ENCODE measurements at regions not wholly inside any gene's neighbourhood (a gene's known extent, or its start where the extent isn't known, plus 50 kb on each side); places are given as distances from the start of the nearest gene placed in this dataset.

- Histone ChIP-seq H3K23ac (ENCODE audit: insufficient read length) (no peak overlapping the region), H3K9me3 (ENCODE audit: insufficient read depth in 2 of 2, low read depth in 1 of 2, low read length in 1 of 2) (no peaks in the 10 kb centered on the region), H3K36me3 (ENCODE audit: control insufficient read depth in 2 of 4, insufficient read depth in 4 of 4, low read length in 3 of 4) (no peaks in the 10 kb centered on the region), H2BK20ac (ENCODE audit: low read length) (no peak overlapping the region), H3K27me3 (replicated peaks in 1 of 4; ENCODE audit: control insufficient read depth in 3 of 4, extremely low read depth in 1 of 4, insufficient read depth in 3 of 4, low read length in 3 of 4) (no peaks in the 10 kb centered on the region; a peak in 2 of 7 replicates), H2BK12ac (ENCODE audit: low read depth, low read length) (no peak overlapping the region), H3K4me1 (replicated peaks in 1 of 4; ENCODE audit: control insufficient read depth in 3 of 4, insufficient read depth in 4 of 4, low read length in 3 of 4) (no peaks in the 10 kb centered on the region), H3K9ac (replicated peaks in 1 of 4; ENCODE audit: extremely low read depth in 1 of 4, low read depth in 3 of 4, low read length in 3 of 4) (no peak overlapping the region), H4K20me1 (replicated peaks in 1 of 2; ENCODE audit: control insufficient read depth in 1 of 2, insufficient read depth in 2 of 2, low read length in 2 of 2) (no peaks in the 10 kb centered on the region), H3K4ac (replicated peaks; ENCODE audit: insufficient read length, low read depth, low read length) (no peak overlapping the region), H3K23me2 (ENCODE audit: low read depth, low read length) (no peaks in the 10 kb centered on the region), H3K27ac (ENCODE audit: low read depth, low read length) (no peak overlapping the region), H2BK5ac (ENCODE audit: low read depth, low read length) (no peak overlapping the region), H3K79me2 (ENCODE audit: control insufficient read depth in 1 of 2, insufficient read depth in 2 of 2, low read length in 2 of 2) (no peaks in the 10 kb centered on the region), H3K4me3 (ENCODE audit: extremely low read depth in 1 of 4, insufficient read depth in 2 of 4, low read depth in 3 of 4, low read length in 4 of 4) (no peak overlapping the region), H3K18ac (ENCODE audit: extremely low read depth, low read length) (no peak overlapping the region), H4K8ac (ENCODE audit: extremely low read depth, insufficient read depth, low read length) (no peak overlapping the region; the same call in 1 of the 2 replicates), H2BK120ac (replicated peaks; ENCODE audit: low read depth, low read length) (no peak overlapping the region), H2AFZ (ENCODE audit: low read length) (no peak overlapping the region), H3K14ac (ENCODE audit: insufficient read length) (no peak overlapping the region), H3K56ac (replicated peaks; ENCODE audit: insufficient read length, low read depth, low read length) (no peak overlapping the region), H3K4me2 (ENCODE audit: insufficient read depth in 1 of 2, low read depth in 2 of 2, low read length in 2 of 2) (no peak overlapping the region), H2BK15ac (ENCODE audit: low read length) (no peak overlapping the region), H4K91ac (replicated peaks; ENCODE audit: insufficient read length, low read length) (no peak overlapping the region), H4K5ac (ENCODE audit: insufficient read length, low read depth, low read length) (no peak overlapping the region), H3K79me1 (ENCODE audit: low read depth, low read length) (no peaks in the 10 kb centered on the region), H2AK5ac (ENCODE audit: low read depth, low read length) (no peak overlapping the region)
- POLR2A ChIA-PET (ENCODE audit: partially characterized antibody): no interaction called here
- no peak for TF ChIP-seq FOSL1 (IDR thresholded peaks at IDR 0.05; ENCODE audit: insufficient read depth, low read depth, low read length)
- no peak for TF ChIP-seq POLR2AphosphoS5 (IDR thresholded peaks at IDR 0.05; ENCODE audit: low read depth, low read length)
- TF ChIP-seq SP1 (IDR thresholded peaks at IDR 0.05; ENCODE audit: low read depth, low read length): no peak
- no peak for TF ChIP-seq SIN3A (conservative IDR thresholded peaks at IDR 0.05 in 1 of 2, IDR thresholded peaks at IDR 0.05 in 1 of 2; ENCODE audit: low read depth in 1 of 2, low read length in 2 of 2)
- no peak for TF ChIP-seq RBBP5 (IDR thresholded peaks at IDR 0.05; ENCODE audit: borderline replicate concordance, low read depth, low read length)
- TF ChIP-seq SP2 (IDR thresholded peaks at IDR 0.05; ENCODE audit: low read length): no peak
- TF ChIP-seq SAP30 (IDR thresholded peaks at IDR 0.05; ENCODE audit: insufficient read depth, insufficient replicate concordance, low read length): no peak
- DNase-seq (ENCODE audit: low read depth in 1 of 2, low spot score in 2 of 2) (peak in 1 of 2 experiments; percentile 42), FAIRE-seq (no peak)
- CTCF ChIA-PET (ENCODE audit: partially characterized antibody): interaction anchor here (0.6 kb wide), 1 partner anchor 12 kb away, joined by 3 read pairs; no protein-coding TSS in a partner anchor
- 91% methylated on average over 4 of the region's 4 CpGs; no CpG with 5 or more reads in 1 of the 2 experiments for WGBS, 2 experiments (ENCODE audit: extremely low coverage in 1 of 2, insufficient coverage in 1 of 2, insufficient read length in 1 of 2, insufficient replicate concordance in 2 of 2, low coverage in 1 of 2, low lambda C conversion rate in 2 of 2, missing lambda C conversion rate in 1 of 2)
Measured at GRCh38 chr2:105675841-105676240, 68.9 kb upstream of the NCK2 start.
